ENCODE measurements at regions not wholly inside any gene's neighbourhood (a gene's known extent, or its start where the extent isn't known, plus 50 kb on each side); places are given as distances from the start of the nearest gene placed in this dataset.

DNA sequence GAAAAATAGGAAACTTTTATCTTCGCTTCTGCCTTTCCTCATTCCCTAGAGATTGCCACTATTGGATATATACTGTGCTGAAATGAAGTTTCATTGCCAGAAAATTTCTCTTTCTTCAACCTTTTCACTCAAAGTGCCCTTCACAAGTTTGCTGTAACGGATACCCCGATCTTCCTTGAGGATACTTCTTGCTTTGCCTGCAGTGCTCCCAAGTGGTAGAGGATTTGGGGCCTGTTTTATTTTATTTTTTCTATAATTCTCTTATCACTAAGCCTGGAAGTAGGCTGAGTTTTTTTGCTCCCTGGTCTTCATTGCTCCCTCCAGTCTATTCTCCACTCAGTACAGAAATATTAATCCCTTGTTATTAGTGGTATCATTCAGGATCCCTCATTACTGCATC lies 481.4 kb upstream of the CDH18 start:
- intact Hi-C loops (cut with micrococcal nuclease), result no loop called here
- ATAC-seq, result no peak
- DNase-seq, result no peak

DNA sequence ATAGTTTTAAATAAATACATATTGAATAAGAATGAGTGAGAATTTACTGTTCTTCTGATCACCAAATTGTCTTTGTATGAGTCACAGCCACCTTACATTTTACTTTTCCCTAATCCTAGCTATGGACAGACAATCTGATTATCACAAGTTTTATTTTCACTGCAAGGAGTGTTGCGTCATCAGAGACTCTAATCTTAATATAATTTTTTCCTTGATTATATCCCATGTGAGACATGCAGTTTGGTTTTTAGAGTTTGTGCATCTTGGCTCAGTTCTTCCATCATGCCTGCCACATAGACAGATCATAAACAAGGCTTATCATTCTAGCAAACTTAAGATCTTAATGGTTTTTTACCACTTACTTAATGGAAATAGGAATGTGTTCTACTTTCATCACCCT lies 478.5 kb upstream of the CDH18 start:
- intact Hi-C loops (cut with micrococcal nuclease), result no loop called here
- DNase-seq (no peak), ATAC-seq (no peak)

GRCh38 chr5:20463206-20463605 lies 475.2 kb upstream of the CDH18 start:
- intact Hi-C loops (cut with micrococcal nuclease), result no loop called here
- no peak for ATAC-seq

GRCh38 chr5:20446121-20446520 lies 458.1 kb upstream of the CDH18 start:
- intact Hi-C loops (cut with micrococcal nuclease), result no loop called here
- no peak for ATAC-seq
- no peak for DNase-seq

More at GRCh38 chr5:20463206-20463605, 475.2 kb upstream of the CDH18 start:
- DNase-seq, result no peak

DNA sequence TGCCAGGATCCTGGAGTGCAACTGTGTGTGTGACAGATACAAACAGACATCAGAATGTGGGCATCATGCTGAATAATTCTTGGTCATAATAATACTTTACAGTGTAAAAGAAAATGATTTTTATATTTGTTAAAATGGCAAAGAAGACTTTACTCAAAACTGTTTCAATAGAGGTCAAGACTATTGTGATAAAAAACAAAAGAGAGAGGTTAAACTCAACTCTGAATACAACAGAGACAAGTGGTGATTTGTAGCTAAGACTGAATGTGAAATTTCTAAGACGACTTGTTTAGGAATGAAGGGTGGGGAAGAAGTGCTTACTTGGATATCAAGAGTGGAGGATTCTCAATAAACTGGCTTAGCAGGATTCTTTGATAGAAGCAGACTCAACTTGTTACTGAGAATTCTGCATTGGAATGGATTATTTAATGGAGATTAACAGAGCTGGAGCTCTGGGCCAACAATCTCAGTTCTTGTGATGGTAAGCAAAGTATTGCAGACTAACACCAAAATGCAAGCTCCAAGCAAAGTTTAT lies 457.4 kb upstream of the CDH18 start:
- intact Hi-C loops (cut with micrococcal nuclease), result no loop called here
- DNase-seq, result no peak
- ATAC-seq, result no peak

DNA sequence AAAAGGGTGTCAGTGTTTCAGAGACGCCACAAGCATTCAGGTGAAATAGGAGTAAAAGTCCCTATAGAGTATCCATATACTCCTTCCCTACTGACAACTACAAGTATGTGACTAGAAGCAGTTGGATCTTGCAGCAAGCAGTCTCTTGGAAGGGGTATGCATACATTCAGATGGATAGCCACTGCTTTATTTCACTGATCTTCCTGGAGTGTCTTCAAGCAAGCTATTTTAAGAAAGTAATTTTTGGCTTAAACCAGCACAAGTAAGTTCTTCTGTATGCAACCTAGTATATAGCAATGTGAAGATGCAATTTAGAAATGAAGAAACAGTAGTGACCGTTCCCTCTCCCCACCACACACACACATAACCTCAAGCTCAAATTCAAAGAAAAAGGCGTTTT lies 446.8 kb upstream of the CDH18 start:
- intact Hi-C loops (cut with micrococcal nuclease), result no loop called here
- DNase-seq, result no peak
- no peak for ATAC-seq

DNA sequence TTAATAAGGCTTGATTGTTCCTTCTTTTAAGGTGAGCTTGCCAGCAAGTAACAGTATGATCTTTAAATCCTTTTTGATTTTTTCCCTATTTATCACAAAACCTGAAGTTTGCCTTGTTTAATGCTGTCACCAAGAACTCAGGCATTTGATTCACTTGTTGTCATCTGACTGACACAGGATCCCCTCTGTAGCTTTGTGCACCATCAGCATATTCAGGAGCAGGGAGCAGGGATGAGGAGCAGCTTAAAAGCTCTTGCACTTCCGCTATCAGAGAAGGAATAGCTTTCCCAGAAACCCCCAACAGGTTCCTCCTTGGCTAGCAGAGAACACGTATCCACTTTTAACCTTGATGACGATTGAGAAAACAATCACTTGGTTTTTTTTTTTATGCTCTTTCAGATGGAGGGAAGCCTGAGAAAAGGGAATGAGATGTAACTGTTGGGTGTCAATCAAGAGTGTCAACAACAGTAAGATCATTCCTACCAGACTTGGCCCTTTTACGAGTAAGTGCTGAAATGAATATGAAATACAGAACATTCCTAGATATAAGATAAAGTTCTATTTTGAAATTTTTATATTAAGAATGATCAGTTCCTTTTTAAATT lies 433.1 kb upstream of the CDH18 start:
- DNase-seq (no peak), ATAC-seq (no peak)
- intact Hi-C loops (cut with micrococcal nuclease), result no loop called here
